HepG2 (cell line): ENCODE measurements at regions not wholly inside any gene's neighbourhood (a gene's known extent, or its start where the extent isn't known, plus 50 kb on each side); places are given as distances from the start of the nearest gene placed in this dataset.

Source experiments
- ATAC-seq: fragments of 200-7000 bp; cut with Tn5 transposase; 3 replicates; pipeline ENCODE4 v1.9.1; 2020; ENCODE audit warnings: mild to moderate bottlenecking, moderate library complexity
- BruUV-seq: library from RNA; stranded (reverse); fragments of 400-500 nt; replicated peaks from 2 replicates; lab custom pipeline; 2021; lab: Mats Ljungman, UMichigan
- CTCF ChIA-PET: fragments of 300-600 bp; formaldehyde crosslinking; extraction: SDS; loops from one replicate; lab custom pipeline; 2021; ENCODE audit warnings: low total read pairs, inconsistent platforms, low intra/inter-chr PET ratio; lab: Yijun Ruan, JAX
- POLR2A ChIA-PET: fragments of 350-600 bp; sonication (Branson Sonifier 250); formaldehyde crosslinking; loops from one replicate; lab custom pipeline; 2020; ENCODE audit warnings: antibody characterized with exemption, inconsistent platforms; lab: Yijun Ruan, JAX
- DNase-seq: peaks from one replicate; pipeline ENCODE4 v3.0.0-alpha.2; 2015; ENCODE audit warnings: low spot score
- FAIRE-seq: peaks from 3 replicates; lab custom pipeline; 2011; peaks lifted over from hg19 to GRCh38; lab: Jason Lieb, UNC
- H2AFZ ChIP-seq: one replicate; pipeline ENCODE4 v1.6.1; 2011; ENCODE audit warnings: low read length, inconsistent platforms
- H3K27ac ChIP-seq: fragments of 300-600 bp; 3 replicates; pipeline ENCODE4 v1.8.0; 2011; ENCODE audit warnings: mixed run types, mild to moderate bottlenecking, mixed read lengths, low read length, inconsistent platforms; ENCODE audit not compliant: insufficient read depth; ENCODE audit errors: extremely low read length
- H3K27me3 ChIP-seq, 2 experiments: fragments of 200-600 bp in 1 of 2; 2 replicates in 1 of 2; 3 replicates in 1 of 2; pipeline versions ENCODE4 v1.6.0 to v1.8.0; 2011; ENCODE audit warnings: low read length in 2 of 2, mild to moderate bottlenecking in 2 of 2, moderate library complexity in 2 of 2, inconsistent platforms in 1 of 2; ENCODE audit not compliant: insufficient read depth in 2 of 2, control insufficient read depth in 1 of 2
- H3K36me3 ChIP-seq, 2 experiments: fragments of 200-600 bp in 1 of 2; replicated peaks in 1 of 2; 2 replicates in 1 of 2; 3 replicates in 1 of 2; pipeline versions ENCODE4 v1.5.1 to v1.8.0; 2011; ENCODE audit warnings: low read length in 2 of 2, inconsistent platforms in 1 of 2; ENCODE audit not compliant: insufficient read depth in 2 of 2, control insufficient read depth in 1 of 2
- H3K4me1 ChIP-seq: 2 replicates; pipeline ENCODE4 v1.5.1; 2012; ENCODE audit warnings: low read length, inconsistent platforms; ENCODE audit not compliant: insufficient read depth
- H3K4me2 ChIP-seq: 2 replicates; pipeline ENCODE4 v1.6.0; 2011; ENCODE audit warnings: low read depth, low read length, inconsistent platforms
- H3K4me3 ChIP-seq, 3 experiments: fragments of 200-600 bp in 1 of 3; sonication (generic), shearing (Covaris generic) in 1 of 3; replicated peaks in 1 of 3; 2 replicates each; pipeline ENCODE4 v1.5.1; 2011 to 2016; ENCODE audit warnings: low read length in 3 of 3, inconsistent platforms in 2 of 3, low read depth in 2 of 3, mild to moderate bottlenecking in 2 of 3, control low read depth in 1 of 3, mixed read lengths in 1 of 3; ENCODE audit not compliant: insufficient read depth in 1 of 3
- H3K79me2 ChIP-seq: one replicate; pipeline ENCODE4 v1.6.1; 2011; ENCODE audit warnings: low read length, inconsistent platforms; ENCODE audit not compliant: insufficient read depth
- H3K9ac ChIP-seq: 2 replicates; pipeline ENCODE4 v1.6.0; 2011; ENCODE audit warnings: mild to moderate bottlenecking, low read depth, low read length, inconsistent platforms; ENCODE audit not compliant: insufficient read depth
- H3K9me3 ChIP-seq: 2 replicates; pipeline ENCODE4 v1.5.1; 2012; ENCODE audit warnings: mild to moderate bottlenecking, low read length
- H4K20me1 ChIP-seq: 2 replicates; pipeline ENCODE4 v1.6.0; 2011; ENCODE audit warnings: inconsistent platforms, mild to moderate bottlenecking, low read length, moderate library complexity; ENCODE audit not compliant: insufficient read depth
- ATF7-NPFF ChIP-seq: sonication (generic); formaldehyde crosslinking; IDR thresholded peaks from 2 replicates; pipeline ENCODE4 v1.8.1; 2023; ENCODE audit warnings: mild to moderate bottlenecking, low read depth, missing genetic modification reagents, moderate library complexity
- BHLHE40 ChIP-seq: IDR thresholded peaks from 2 replicates; pipeline ENCODE4 v1.6.1; 2011; ENCODE audit warnings: low read length, improper control_type of control experiment
- BRCA1 ChIP-seq: sonication (generic); formaldehyde crosslinking; IDR thresholded peaks from 2 replicates; pipeline ENCODE4 v1.4.0; 2020; ENCODE audit warnings: missing genetic modification reagents
- CCAR2 ChIP-seq: fragments of 200-400 bp; formaldehyde crosslinking; optimal IDR thresholded peaks from 2 replicates; pipeline ENCODE3; 2018; ENCODE audit warnings: low read depth, mild to moderate bottlenecking, low read length, moderate library complexity
- CENPX ChIP-seq: sonication (generic); formaldehyde crosslinking; IDR thresholded peaks from 2 replicates; pipeline ENCODE4 v1.9.0; 2021; ENCODE audit warnings: mild to moderate bottlenecking, missing genetic modification reagents, moderate library complexity
- EZH2 ChIP-seq: conservative IDR thresholded peaks from 2 replicates; pipeline ENCODE4 v1.6.1; 2012; ENCODE audit warnings: mild to moderate bottlenecking, low read depth, low read length, moderate library complexity
- GTF3A ChIP-seq: sonication (generic); formaldehyde crosslinking; conservative IDR thresholded peaks from 2 replicates; pipeline ENCODE4 v1.4.0; 2020; ENCODE audit warnings: mild to moderate bottlenecking, missing genetic modification reagents
- MIXL1 ChIP-seq: IDR thresholded peaks from 2 replicates; pipeline ENCODE4 v1.6.1; 2016
- MTF1 ChIP-seq: sonication (generic); formaldehyde crosslinking; IDR thresholded peaks from 2 replicates; pipeline ENCODE4 v1.5.0; 2020; ENCODE audit warnings: missing genetic modification reagents
- PRMT3 ChIP-seq: sonication (generic); formaldehyde crosslinking; IDR thresholded peaks from 2 replicates; pipeline ENCODE4 v1.8.1; 2022; ENCODE audit warnings: low read depth, mild to moderate bottlenecking, moderate library complexity, missing genetic modification reagents, borderline replicate concordance
- ZBTB21 ChIP-seq: sonication (generic); formaldehyde crosslinking; IDR thresholded peaks from 2 replicates; pipeline ENCODE4 v1.4.0; 2020; ENCODE audit warnings: missing genetic modification reagents
- ZC3H13 ChIP-seq: sonication (generic); formaldehyde crosslinking; IDR thresholded peaks from 2 replicates; pipeline ENCODE4 v1.8.1; 2023; ENCODE audit warnings: mild to moderate bottlenecking, missing genetic modification reagents, moderate library complexity
- WGBS: methylation state at CpG from one replicate; pipeline ENCODE4 v1.1.6; 2017; ENCODE audit warnings: low lambda C conversion rate; 5-methylcytosine and 5-hydroxymethylcytosine counted together
- in situ Hi-C: cut with HindIII; loops from 2 replicates; pipeline ENCODE4 v1.10.0; 2017; ENCODE audit warnings: low pct_unique_long_range_greater_than_20kb; ENCODE audit not compliant: extremely low pct_ligation_motif_present
- intact Hi-C: fragments of 100-400 bp; cut with micrococcal nuclease; formaldehyde crosslinking; loops from one replicate; pipeline ENCODE4 v1.10.0; 2022; ENCODE audit not compliant: unreplicated experiment

- TF ChIP-seq CCAR2, result no peak
- no peak for TF ChIP-seq PRMT3
- TF ChIP-seq MTF1 (CRISPR knock-in tag), result no peak
- no peak for TF ChIP-seq EZH2
- no peak for TF ChIP-seq GTF3A (CRISPR knock-in tag)
- no peak for TF ChIP-seq MIXL1 (CRISPR knock-in tag)
Observed at GRCh38 chr3:118059096-118059495, 975.5 kb downstream of the IGSF11 start (continued).

DNA sequence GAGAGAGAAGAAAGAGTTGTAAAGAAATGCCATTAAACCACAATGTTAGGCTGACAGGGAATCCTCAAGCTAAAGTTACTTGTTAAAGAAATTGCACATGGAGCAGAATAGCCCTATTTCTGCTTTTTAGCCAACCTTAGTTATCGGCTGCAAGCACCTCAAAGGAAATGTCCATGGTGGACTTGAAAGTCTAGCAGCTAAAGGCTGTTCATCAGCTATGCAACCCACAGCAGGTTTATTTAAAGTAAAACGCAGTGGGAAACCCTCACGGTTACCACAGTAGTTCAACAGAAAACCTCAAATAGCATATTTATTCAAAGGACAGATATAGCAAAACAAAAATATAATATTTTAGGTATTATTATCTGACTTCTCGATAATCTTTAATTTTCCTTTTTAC is 967.2 kb downstream of the IGSF11 start:
- CTCF ChIA-PET, result no interaction called here

GRCh38 chr3:118075873-118076272 is 958.8 kb downstream of the IGSF11 start:
- no TSS peak for BruUV-seq
- no peak for DNase-seq
- intact Hi-C loops, result no loop called here
- Histone ChIP-seq H3K4me3 (no peak overlapping the region), H3K9ac (no peak overlapping the region), H3K36me3 (no peaks in the 10 kb centered on the region), H3K9me3 (peaks cover 60% of the 10 kb centered on the region), H2AFZ (no peak overlapping the region), H3K79me2 (no peaks in the 10 kb centered on the region), H3K27ac (no peak overlapping the region), H3K27me3 (no peaks in the 10 kb centered on the region), H3K4me1 (no peaks in the 10 kb centered on the region), H3K4me2 (no peak overlapping the region), H4K20me1 (no peaks in the 10 kb centered on the region)
- no peak for ATAC-seq
- ChIA-PET CTCF (no interaction called here), POLR2A (no interaction called here)
- in situ Hi-C loops, result no loop called here
- no peak for TF ChIP-seq ZBTB21 (CRISPR knock-in tag)
- TF ChIP-seq ZC3H13, result no peak
- 0% methylated on average over 5 of the region's 6 CpGs for WGBS
- no peak for FAIRE-seq

More for the DNA sequence above, 967.2 kb downstream of the IGSF11 start:
- Histone ChIP-seq H3K79me2 (no peaks in the 10 kb centered on the region), H3K4me3 (no peak overlapping the region), H4K20me1 (no peaks in the 10 kb centered on the region), H3K27ac (no peak overlapping the region), H3K27me3 (no peaks in the 10 kb centered on the region), H3K9ac (no peak overlapping the region), H3K4me2 (no peak overlapping the region), H3K9me3 (peaks cover 58% of the 10 kb centered on the region), H3K36me3 (no peaks in the 10 kb centered on the region), H2AFZ (no peak overlapping the region)
- in situ Hi-C loops (no loop called here), intact Hi-C loops (no loop called here)
- no peak for DNase-seq
- POLR2A ChIA-PET, result no interaction called here
- WGBS, result 4% methylated on average over 4 of the region's 4 CpGs
- FAIRE-seq, result no peak
- ATAC-seq, result no peak
- no TSS peak for BruUV-seq
- TF ChIP-seq ATF7-NPFF, result no peak
- no peak for TF ChIP-seq BRCA1 (CRISPR knock-in tag)
- no peak for TF ChIP-seq CENPX (CRISPR knock-in tag)
- TF ChIP-seq BHLHE40, result no peak
- TF ChIP-seq, all 625 proteins: peak for 0
- H3K4me1 ChIP-seq, result no peaks in the 10 kb centered on the region
